HepG2 (cell line): ENCODE measurements at regions not wholly inside any gene's neighbourhood (a gene's known extent, or its start where the extent isn't known, plus 50 kb on each side); places are given as distances from the start of the nearest gene placed in this dataset.

Source experiments
- DNMT3B ChIP-seq: conservative IDR thresholded peaks from 2 replicates; pipeline ENCODE4 v1.6.1; 2016; ENCODE audit warnings: missing biosample characterization, control low read depth
- HINFP ChIP-seq: sonication (generic); formaldehyde crosslinking; IDR thresholded peaks from 2 replicates; pipeline ENCODE4 v1.4.0; 2020; ENCODE audit warnings: low read depth, mild to moderate bottlenecking, missing genetic modification reagents
- PRPF4 ChIP-seq: fragments of 200-400 bp; formaldehyde crosslinking; IDR thresholded peaks from 2 replicates; pipeline ENCODE4 v1.6.1; 2016; ENCODE audit warnings: low read length, low read depth; ENCODE audit not compliant: poor library complexity, severe bottlenecking
- SP1 ChIP-seq, 2 experiments: fragments of 450-650 bp in 1 of 2; sonication (generic) in 1 of 2; formaldehyde crosslinking in 1 of 2; IDR thresholded peaks; 2 replicates each; pipeline versions ENCODE4 v1.4.0 to v1.6.1; 2016 to 2020; ENCODE audit warnings: missing genetic modification reagents in 1 of 2
- ZNF383 ChIP-seq: sonication (generic); formaldehyde crosslinking; IDR thresholded peaks from 2 replicates; pipeline ENCODE4 v1.4.0; 2020; ENCODE audit warnings: missing genetic modification reagents, mild to moderate bottlenecking, borderline replicate concordance
- ZNF556 ChIP-seq: sonication (generic); formaldehyde crosslinking; IDR thresholded peaks from 2 replicates; pipeline ENCODE4 v1.4.0; 2020; ENCODE audit warnings: mild to moderate bottlenecking, missing genetic modification reagents, borderline replicate concordance
- ZNF567 ChIP-seq: sonication (generic); formaldehyde crosslinking; IDR thresholded peaks from 2 replicates; pipeline ENCODE4 v1.8.1; 2023; ENCODE audit warnings: mild to moderate bottlenecking, missing genetic modification reagents, borderline replicate concordance
- ZSCAN20 ChIP-seq: sonication (generic); formaldehyde crosslinking; IDR thresholded peaks from 2 replicates; pipeline ENCODE4 v1.4.0; 2020; ENCODE audit warnings: missing genetic modification reagents, mild to moderate bottlenecking, borderline replicate concordance
- TF ChIP-seq, protein P1 (sequence below): sonication (generic); formaldehyde crosslinking; conservative IDR thresholded peaks from 2 replicates; pipeline ENCODE4 v1.8.0; 2022; ENCODE audit warnings: mild to moderate bottlenecking, moderate library complexity, missing genetic modification reagents
- TF ChIP-seq, protein P2 (sequence below): sonication (generic); formaldehyde crosslinking; IDR thresholded peaks from 2 replicates; pipeline ENCODE4 v1.8.0; 2022; ENCODE audit warnings: mild to moderate bottlenecking, missing genetic modification reagents, borderline replicate concordance
- TF ChIP-seq, protein P3 (sequence below): sonication (generic); formaldehyde crosslinking; IDR thresholded peaks from 2 replicates; pipeline ENCODE4 v1.8.1; 2023; ENCODE audit warnings: mild to moderate bottlenecking, missing genetic modification reagents

GRCh38 chr2:62568983-62569837 is 63.2 kb upstream of the TMEM17 start (continued):
- TF ChIP-seq ZSCAN20 (CRISPR knock-in tag) (no peak), ZNF556 (CRISPR knock-in tag) (no peak), ZNF567 (no peak), SP1 (IDR thresholded peaks at IDR 0.05) (no peak), SP1 (CRISPR knock-in tag; IDR thresholded peaks at IDR 0.05) (no peak), DNMT3B (no peak), ZNF383 (CRISPR knock-in tag) (no peak), PRPF4 (no peak), HINFP (CRISPR knock-in tag) (no peak)
- TF ChIP-seq, protein P1, sequence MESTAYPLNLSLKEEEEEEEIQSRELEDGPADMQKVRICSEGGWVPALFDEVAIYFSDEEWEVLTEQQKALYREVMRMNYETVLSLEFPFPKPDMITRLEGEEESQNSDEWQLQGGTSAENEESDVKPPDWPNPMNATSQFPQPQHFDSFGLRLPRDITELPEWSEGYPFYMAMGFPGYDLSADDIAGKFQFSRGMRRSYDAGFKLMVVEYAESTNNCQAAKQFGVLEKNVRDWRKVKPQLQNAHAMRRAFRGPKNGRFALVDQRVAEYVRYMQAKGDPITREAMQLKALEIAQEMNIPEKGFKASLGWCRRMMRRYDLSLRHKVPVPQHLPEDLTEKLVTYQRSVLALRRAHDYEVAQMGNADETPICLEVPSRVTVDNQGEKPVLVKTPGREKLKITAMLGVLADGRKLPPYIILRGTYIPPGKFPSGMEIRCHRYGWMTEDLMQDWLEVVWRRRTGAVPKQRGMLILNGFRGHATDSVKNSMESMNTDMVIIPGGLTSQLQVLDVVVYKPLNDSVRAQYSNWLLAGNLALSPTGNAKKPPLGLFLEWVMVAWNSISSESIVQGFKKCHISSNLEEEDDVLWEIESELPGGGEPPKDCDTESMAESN (CRISPR knock-in tag) = no peak; the same call in 1 of the 2 replicates
- TF ChIP-seq, protein P2, sequence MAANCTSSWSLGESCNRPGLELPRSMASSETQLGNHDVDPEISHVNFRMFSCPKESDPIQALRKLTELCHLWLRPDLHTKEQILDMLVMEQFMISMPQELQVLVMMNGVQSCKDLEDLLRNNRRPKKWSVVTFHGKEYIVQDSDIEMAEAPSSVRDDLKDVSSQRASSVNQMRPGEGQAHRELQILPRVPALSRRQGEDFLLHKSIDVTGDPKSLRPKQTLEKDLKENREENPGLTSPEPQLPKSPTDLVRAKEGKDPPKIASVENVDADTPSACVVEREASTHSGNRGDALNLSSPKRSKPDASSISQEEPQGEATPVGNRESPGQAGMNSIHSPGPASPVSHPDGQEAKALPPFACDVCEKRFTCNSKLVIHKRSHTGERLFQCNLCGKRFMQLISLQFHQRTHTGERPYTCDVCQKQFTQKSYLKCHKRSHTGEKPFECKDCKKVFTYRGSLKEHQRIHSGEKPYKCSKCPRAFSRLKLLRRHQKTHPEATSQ (CRISPR knock-in tag) = no peak
- TF ChIP-seq, protein P3, sequence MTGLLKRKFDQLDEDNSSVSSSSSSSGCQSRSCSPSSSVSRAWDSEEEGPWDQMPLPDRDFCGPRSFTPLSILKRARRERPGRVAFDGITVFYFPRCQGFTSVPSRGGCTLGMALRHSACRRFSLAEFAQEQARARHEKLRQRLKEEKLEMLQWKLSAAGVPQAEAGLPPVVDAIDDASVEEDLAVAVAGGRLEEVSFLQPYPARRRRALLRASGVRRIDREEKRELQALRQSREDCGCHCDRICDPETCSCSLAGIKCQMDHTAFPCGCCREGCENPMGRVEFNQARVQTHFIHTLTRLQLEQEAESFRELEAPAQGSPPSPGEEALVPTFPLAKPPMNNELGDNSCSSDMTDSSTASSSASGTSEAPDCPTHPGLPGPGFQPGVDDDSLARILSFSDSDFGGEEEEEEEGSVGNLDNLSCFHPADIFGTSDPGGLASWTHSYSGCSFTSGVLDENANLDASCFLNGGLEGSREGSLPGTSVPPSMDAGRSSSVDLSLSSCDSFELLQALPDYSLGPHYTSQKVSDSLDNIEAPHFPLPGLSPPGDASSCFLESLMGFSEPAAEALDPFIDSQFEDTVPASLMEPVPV (CRISPR knock-in tag) = no peak; the same call in 1 of the 2 replicates
